H7 (cell line): ENCODE measurements at regions not wholly inside any gene's neighbourhood (a gene's known extent, or its start where the extent isn't known, plus 50 kb on each side); places are given as distances from the start of the nearest gene placed in this dataset.

ENCODE experiments used
- DNase-seq: peaks from one replicate; pipeline ENCODE4 v3.0.0; 2012
- H3K27me3 ChIP-seq: 2 replicates; pipeline ENCODE4 v1.6.0; 2011; ENCODE audit warnings: mild to moderate bottlenecking, low read length; ENCODE audit not compliant: control insufficient read depth, insufficient read depth
- H3K36me3 ChIP-seq: replicated peaks from 2 replicates; pipeline ENCODE4 v1.5.1; 2011; ENCODE audit warnings: low read length; ENCODE audit not compliant: control insufficient read depth, insufficient read depth
- H3K4me3 ChIP-seq: 2 replicates; pipeline ENCODE4 v1.5.1; 2011; ENCODE audit warnings: low read depth, mild to moderate bottlenecking, control low read depth, low read length, moderate library complexity; ENCODE audit not compliant: insufficient read depth

- no peak for DNase-seq
Measured at GRCh38 chr3:48067271-48067670, 51.1 kb upstream of the MAP4 start.

More at GRCh38 chr3:48067271-48067670, 51.1 kb upstream of the MAP4 start:
- H3K27me3 ChIP-seq, result no peaks in the 10 kb centered on the region
- H3K4me3 ChIP-seq, result no peak overlapping the region
- no peaks in the 10 kb centered on the region; the same call in 1 of the 2 replicates for H3K36me3 ChIP-seq
